ENCODE measurements at regions not wholly inside any gene's neighbourhood (a gene's known extent, or its start where the extent isn't known, plus 50 kb on each side); places are given as distances from the start of the nearest gene placed in this dataset.

DNA sequence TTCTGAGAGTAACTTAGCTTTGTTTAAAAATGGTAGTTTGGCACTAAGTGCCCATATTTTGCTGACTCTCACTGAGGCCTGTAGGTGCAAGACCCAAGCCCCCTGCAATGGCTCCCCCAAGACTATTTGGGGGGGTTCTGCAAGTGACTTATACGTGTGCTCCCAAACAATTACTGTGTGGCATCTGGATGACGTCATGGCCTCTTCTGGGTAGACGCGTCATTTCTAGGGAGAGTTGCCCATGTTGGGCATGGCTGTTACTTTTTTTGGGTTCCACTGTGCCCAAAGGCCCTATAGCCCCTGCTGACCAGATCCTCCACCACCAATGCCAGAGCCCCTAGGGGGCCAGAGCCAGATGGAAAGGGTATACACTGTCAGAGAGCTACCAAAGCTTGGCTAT lies 110.3 kb upstream of the MYLIP start:
- TF ChIP-seq, protein P1, sequence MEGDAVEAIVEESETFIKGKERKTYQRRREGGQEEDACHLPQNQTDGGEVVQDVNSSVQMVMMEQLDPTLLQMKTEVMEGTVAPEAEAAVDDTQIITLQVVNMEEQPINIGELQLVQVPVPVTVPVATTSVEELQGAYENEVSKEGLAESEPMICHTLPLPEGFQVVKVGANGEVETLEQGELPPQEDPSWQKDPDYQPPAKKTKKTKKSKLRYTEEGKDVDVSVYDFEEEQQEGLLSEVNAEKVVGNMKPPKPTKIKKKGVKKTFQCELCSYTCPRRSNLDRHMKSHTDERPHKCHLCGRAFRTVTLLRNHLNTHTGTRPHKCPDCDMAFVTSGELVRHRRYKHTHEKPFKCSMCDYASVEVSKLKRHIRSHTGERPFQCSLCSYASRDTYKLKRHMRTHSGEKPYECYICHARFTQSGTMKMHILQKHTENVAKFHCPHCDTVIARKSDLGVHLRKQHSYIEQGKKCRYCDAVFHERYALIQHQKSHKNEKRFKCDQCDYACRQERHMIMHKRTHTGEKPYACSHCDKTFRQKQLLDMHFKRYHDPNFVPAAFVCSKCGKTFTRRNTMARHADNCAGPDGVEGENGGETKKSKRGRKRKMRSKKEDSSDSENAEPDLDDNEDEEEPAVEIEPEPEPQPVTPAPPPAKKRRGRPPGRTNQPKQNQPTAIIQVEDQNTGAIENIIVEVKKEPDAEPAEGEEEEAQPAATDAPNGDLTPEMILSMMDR (IDR thresholded peaks at IDR 0.05; ENCODE audit: low read depth, low read length) = no peak
- TF ChIP-seq EZH2phosphoT487 (IDR thresholded peaks at IDR 0.05; ENCODE audit: low read depth) = no peak
